ENCODE measurements at regions not wholly inside any gene's neighbourhood (a gene's known extent, or its start where the extent isn't known, plus 50 kb on each side); places are given as distances from the start of the nearest gene placed in this dataset.
"Not testable (repeated sequence)": the region's sequence is repeated elsewhere in the genome, so short reads cannot be mapped to it uniquely, and the experiment has no call there.

- in situ Hi-C loops (cut with HindIII; ENCODE audit: low sequenced_read_pairs) = no loop called here
These were observed 119.8 kb upstream of the SPAG17 start for GRCh38 chr1:118304722-118305359.

DNA sequence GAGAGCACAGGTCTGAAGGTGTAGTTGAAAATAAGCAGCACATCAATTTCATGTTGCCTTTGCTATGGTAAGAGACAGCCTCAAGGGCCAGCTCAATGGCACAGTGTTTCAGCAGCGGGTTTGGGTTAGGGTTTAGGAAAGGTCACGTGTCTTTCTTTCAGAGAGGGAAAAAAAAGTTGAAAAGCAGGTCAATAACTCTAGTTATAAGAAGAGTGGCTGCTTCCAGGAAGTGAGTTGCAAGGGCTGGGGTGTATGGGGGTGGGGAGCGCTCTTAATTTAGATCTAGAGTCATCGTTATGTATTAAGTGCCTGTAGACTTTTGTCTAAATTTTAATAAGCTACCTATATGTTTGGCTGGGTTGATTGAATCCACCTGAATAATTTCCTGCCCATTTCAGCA is 118.5 kb upstream of the SPAG17 start:
- in situ Hi-C loops (cut with HindIII; ENCODE audit: low sequenced_read_pairs) = no loop called here

- in situ Hi-C loops (cut with HindIII; ENCODE audit: low sequenced_read_pairs) = no loop called here
These were observed 118.0 kb upstream of the SPAG17 start for GRCh38 chr1:118303064-118303463.

DNA sequence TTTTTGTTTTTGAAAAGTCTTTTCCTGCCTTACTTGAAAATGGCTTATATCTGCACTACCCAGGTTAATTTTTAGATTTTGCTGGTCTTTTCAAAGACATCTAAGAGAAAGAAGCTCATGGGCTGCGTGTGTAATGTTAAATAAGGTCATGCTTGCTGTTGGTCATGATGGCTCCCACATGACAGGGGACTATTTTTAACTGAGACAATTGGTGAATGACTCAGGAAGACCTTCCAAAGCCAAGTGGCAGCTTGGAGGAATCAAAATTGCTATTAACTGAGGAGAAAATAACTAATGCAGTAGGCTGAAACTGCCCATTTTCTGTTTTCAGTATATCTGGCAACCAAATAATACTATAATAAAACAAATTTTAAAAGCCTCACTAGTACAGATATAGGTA is 117.1 kb upstream of the SPAG17 start:
- in situ Hi-C loops (cut with HindIII; ENCODE audit: low sequenced_read_pairs) = no loop called here

GRCh38 chr1:118300808-118301207 is 115.8 kb upstream of the SPAG17 start:
- in situ Hi-C loops (cut with HindIII; ENCODE audit: low sequenced_read_pairs) = no loop called here

DNA sequence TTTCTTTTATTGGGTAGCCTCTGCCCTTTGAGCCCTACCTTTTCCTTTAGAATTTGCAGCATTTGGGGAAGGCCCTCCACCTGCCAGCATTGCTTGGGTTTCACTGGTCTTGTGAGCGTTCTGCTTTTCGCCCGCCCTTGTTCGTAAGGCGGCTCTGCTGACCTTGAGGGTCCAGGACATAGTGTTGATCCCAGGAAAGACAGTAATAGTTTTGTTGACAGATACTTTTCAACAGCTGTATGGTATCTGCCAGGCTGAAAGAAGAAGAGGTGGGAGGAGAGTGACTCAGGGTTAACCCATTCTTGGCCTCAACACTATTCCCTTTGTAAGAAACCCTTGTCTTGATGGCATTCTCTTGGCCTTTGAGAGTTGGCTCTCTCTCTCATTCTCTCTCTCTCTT is 113.4 kb upstream of the SPAG17 start:
- in situ Hi-C loops (cut with HindIII; ENCODE audit: low sequenced_read_pairs) = no loop called here

- in situ Hi-C loops (cut with HindIII; ENCODE audit: low sequenced_read_pairs) = no loop called here
These were observed 112.5 kb upstream of the SPAG17 start for GRCh38 chr1:118297521-118297920.

DNA sequence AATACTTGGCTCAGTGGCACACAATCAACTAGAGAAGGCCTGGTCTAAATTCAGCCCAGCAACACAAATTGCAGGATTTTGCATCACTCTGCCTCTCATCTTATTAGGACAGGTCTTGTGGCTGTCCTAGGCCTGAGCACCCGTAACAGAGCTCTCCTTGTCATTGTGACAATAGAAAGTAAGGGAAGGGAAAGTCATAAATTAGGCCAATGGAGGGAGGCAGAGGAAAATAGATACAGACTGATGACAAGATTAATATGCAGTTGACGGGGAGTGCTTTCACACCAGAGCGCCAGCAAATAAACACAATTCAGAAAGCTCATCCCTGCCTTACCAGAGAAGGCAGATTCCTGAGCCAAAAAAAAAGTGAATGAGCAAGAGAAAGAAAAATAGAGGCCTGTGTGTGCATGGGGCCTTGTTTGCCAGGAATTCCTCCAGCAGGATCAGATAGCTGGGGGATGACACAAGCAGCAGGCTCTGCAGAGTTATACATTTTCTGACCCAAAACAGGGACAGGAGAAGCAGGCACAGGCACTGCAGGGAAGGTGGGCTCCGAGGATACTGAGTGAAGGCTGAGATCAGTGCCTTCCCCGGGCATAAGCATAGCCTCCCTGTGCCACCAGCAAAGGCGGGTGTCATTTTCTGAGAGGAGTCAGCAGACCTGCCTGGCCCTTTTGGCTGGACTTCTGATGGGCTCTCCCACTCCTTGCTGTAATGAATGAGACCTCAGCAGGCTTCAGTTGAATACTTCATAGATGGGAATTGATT is 110.0 kb upstream of the SPAG17 start:
- in situ Hi-C loops (cut with HindIII; ENCODE audit: low sequenced_read_pairs) = no loop called here

- in situ Hi-C loops (cut with HindIII; ENCODE audit: low sequenced_read_pairs) = no loop called here
These were observed 106.6 kb upstream of the SPAG17 start for GRCh38 chr1:118291661-118292060.

DNA sequence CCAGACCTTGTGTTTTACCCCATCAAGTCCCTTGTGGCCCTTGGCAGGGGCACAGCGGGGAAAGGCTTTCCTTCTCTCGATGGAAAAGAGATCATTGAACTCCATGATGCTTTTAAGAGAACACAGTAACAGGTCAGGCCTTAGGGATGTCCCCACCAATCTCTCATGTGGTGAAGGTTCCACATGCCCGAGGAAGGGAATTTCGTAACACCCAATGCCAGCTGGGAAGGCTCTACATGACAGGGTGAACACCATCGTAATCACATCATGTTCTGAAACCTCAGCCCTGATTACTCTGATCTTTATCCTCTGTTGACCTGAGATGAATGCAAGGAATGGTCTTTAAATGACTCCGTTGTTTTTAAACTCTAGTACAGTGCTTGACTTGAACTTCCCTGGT is 105.5 kb upstream of the SPAG17 start:
- in situ Hi-C loops (cut with HindIII; ENCODE audit: low sequenced_read_pairs) = no loop called here

- in situ Hi-C loops (cut with HindIII; ENCODE audit: low sequenced_read_pairs) = no loop called here
These were observed 105.0 kb upstream of the SPAG17 start for GRCh38 chr1:118290046-118290445.

DNA sequence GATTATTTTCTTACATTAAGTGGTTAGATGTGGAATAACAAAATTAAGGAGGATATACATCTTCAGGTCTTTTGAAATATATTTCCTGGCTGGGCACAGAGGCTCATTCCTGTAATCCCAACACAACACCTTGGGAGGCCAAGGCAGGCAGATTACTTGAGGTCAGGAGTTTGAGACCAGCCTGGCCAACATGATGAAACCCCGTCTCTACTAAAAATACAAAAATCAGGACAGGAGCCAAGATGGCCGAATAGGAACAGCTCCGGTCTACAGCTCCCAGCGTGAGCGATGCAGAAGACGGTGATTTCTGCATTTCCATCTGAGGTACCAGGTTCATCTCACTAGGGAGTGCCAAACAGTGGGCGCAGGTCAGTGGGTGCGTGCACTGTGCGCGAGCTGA is 95.6 kb upstream of the SPAG17 start:
- in situ Hi-C loops (cut with HindIII; ENCODE audit: low sequenced_read_pairs) = not testable (repeated sequence)

DNA sequence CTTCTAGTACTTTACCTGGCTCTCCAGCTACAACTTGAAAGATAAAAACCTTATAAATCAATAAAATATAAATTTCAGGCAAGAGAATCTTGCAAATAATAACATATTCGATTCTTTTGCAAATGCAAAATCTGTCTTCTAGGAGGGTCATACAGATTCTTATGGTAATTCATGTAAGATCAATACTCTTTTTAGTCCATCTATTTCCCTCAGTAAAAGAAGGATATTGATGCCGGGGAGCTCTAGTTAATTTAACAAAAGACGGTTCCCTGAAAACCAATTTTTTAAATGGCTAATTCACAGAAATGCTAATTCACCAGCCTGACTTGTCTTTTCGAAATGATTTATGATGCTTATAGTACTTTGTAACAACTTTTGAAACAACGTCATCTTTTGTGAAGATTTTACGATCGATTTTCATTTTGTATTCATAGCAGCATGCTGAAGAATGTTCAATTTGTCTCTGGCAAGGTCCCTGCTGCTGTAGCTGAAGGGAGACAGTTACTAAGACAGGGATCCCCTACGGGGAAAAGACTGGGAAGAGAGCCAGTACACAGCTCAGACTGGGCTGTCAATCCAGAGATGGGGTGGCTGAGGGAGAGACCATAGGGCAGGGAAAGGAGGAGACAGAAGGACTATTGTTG is 90.6 kb upstream of the SPAG17 start:
- in situ Hi-C loops (cut with HindIII; ENCODE audit: low sequenced_read_pairs) = no loop called here

- in situ Hi-C loops (cut with HindIII; ENCODE audit: low sequenced_read_pairs) = no loop called here
These were observed 87.9 kb upstream of the SPAG17 start for GRCh38 chr1:118272884-118273283.

GRCh38 chr1:118271883-118272282 is 86.9 kb upstream of the SPAG17 start:
- in situ Hi-C loops (cut with HindIII; ENCODE audit: low sequenced_read_pairs) = no loop called here

GRCh38 chr1:118269598-118269997 is 84.6 kb upstream of the SPAG17 start:
- in situ Hi-C loops (cut with HindIII; ENCODE audit: low sequenced_read_pairs) = no loop called here

DNA sequence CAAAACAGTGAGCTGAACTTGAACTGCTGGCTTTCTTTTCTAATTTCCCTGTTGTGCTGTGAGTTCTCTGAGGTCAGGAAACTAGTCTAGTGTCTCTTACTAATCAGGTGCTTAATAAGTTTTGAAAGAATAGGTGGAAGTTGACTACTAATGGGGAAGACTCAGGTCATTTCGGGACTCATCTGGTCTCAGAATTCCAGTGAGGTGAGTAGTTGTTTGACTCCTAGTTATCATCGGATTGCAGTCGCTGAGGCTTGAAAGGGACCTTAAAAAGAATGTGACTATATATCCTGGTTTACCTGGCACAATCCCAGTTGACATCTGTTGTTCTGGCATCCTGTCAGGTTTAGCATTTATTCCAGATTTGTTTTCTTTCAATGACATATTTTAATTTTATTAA is 81.4 kb upstream of the SPAG17 start:
- in situ Hi-C loops (cut with HindIII; ENCODE audit: low sequenced_read_pairs) = no loop called here

DNA sequence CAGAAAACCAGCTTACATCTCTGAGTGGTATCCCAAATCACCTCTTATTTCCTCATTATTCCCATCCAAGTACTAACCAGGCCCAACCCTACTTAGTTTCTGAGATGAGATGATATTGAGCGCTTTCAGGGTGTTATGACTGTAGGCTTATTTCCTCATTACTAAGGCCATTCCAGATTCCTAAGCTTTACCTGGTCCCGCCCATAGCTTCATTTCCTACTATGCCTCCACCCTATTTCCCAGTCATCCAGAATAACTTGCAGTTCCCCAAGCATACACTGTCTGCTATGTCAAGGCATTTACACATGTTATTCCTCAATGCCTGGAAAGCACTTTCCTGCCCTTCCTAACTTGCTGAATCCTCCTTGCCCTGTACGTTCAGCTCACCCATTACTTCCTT is 79.3 kb upstream of the SPAG17 start:
- in situ Hi-C loops (cut with HindIII; ENCODE audit: low sequenced_read_pairs) = loop anchor here (5.0 kb wide), 1 partner anchor 37 kb away; no protein-coding TSS in a partner anchor

GRCh38 chr1:118262865-118263264 is 77.8 kb upstream of the SPAG17 start:
- in situ Hi-C loops (cut with HindIII; ENCODE audit: low sequenced_read_pairs) = loop anchor here (5.0 kb wide), 1 partner anchor 36 kb away; no protein-coding TSS in a partner anchor

DNA sequence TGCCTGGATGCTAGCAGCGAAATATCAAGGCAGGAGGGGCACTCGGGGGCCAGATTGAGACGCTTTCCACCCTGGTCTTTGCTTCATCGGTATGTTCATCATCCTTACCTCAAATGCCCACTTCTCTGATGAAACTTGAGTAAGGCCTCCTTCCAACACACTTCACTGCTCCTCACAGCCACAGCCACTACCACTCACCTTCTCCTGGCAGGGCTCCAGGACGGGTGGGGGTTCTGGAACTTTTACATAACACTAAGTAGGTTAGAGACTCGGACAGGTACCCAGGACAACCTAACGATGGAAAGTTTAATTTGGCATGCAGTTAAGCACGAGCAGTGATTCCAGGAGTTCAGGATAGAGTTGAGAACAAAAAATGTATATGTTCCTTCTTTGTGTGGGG is 73.9 kb upstream of the SPAG17 start:
- in situ Hi-C loops (cut with HindIII; ENCODE audit: low sequenced_read_pairs) = no loop called here

GRCh38 chr1:118257946-118258345 is 72.9 kb upstream of the SPAG17 start:
- in situ Hi-C loops (cut with HindIII; ENCODE audit: low sequenced_read_pairs) = no loop called here
